HepG2 (cell line): ENCODE measurements at regions not wholly inside any gene's neighbourhood (a gene's known extent, or its start where the extent isn't known, plus 50 kb on each side); places are given as distances from the start of the nearest gene placed in this dataset.

Experiments
- ATAC-seq: fragments of 200-7000 bp; cut with Tn5 transposase; 3 replicates; pipeline ENCODE4 v1.9.1; 2020; ENCODE audit warnings: mild to moderate bottlenecking, moderate library complexity
- BruUV-seq: library from RNA; stranded (reverse); fragments of 400-500 nt; replicated peaks from 2 replicates; lab custom pipeline; 2021; lab: Mats Ljungman, UMichigan
- CTCF ChIA-PET: fragments of 300-600 bp; formaldehyde crosslinking; extraction: SDS; loops from one replicate; lab custom pipeline; 2021; ENCODE audit warnings: low total read pairs, inconsistent platforms, low intra/inter-chr PET ratio; lab: Yijun Ruan, JAX
- POLR2A ChIA-PET: fragments of 350-600 bp; sonication (Branson Sonifier 250); formaldehyde crosslinking; loops from one replicate; lab custom pipeline; 2020; ENCODE audit warnings: antibody characterized with exemption, inconsistent platforms; lab: Yijun Ruan, JAX
- DNase-seq: peaks from one replicate; pipeline ENCODE4 v3.0.0-alpha.2; 2015; ENCODE audit warnings: low spot score
- FAIRE-seq: peaks from 3 replicates; lab custom pipeline; 2011; peaks lifted over from hg19 to GRCh38; lab: Jason Lieb, UNC
- H2AFZ ChIP-seq: one replicate; pipeline ENCODE4 v1.6.1; 2011; ENCODE audit warnings: low read length, inconsistent platforms
- H3K27ac ChIP-seq: fragments of 300-600 bp; 3 replicates; pipeline ENCODE4 v1.8.0; 2011; ENCODE audit warnings: mixed run types, mild to moderate bottlenecking, mixed read lengths, low read length, inconsistent platforms; ENCODE audit not compliant: insufficient read depth; ENCODE audit errors: extremely low read length
- H3K27me3 ChIP-seq, 2 experiments: fragments of 200-600 bp in 1 of 2; 2 replicates in 1 of 2; 3 replicates in 1 of 2; pipeline versions ENCODE4 v1.6.0 to v1.8.0; 2011; ENCODE audit warnings: low read length in 2 of 2, mild to moderate bottlenecking in 2 of 2, moderate library complexity in 2 of 2, inconsistent platforms in 1 of 2; ENCODE audit not compliant: insufficient read depth in 2 of 2, control insufficient read depth in 1 of 2
- H3K36me3 ChIP-seq, 2 experiments: fragments of 200-600 bp in 1 of 2; replicated peaks in 1 of 2; 2 replicates in 1 of 2; 3 replicates in 1 of 2; pipeline versions ENCODE4 v1.5.1 to v1.8.0; 2011; ENCODE audit warnings: low read length in 2 of 2, inconsistent platforms in 1 of 2; ENCODE audit not compliant: insufficient read depth in 2 of 2, control insufficient read depth in 1 of 2
- H3K4me1 ChIP-seq: 2 replicates; pipeline ENCODE4 v1.5.1; 2012; ENCODE audit warnings: low read length, inconsistent platforms; ENCODE audit not compliant: insufficient read depth
- H3K4me2 ChIP-seq: 2 replicates; pipeline ENCODE4 v1.6.0; 2011; ENCODE audit warnings: low read depth, low read length, inconsistent platforms
- H3K4me3 ChIP-seq, 3 experiments: fragments of 200-600 bp in 1 of 3; sonication (generic), shearing (Covaris generic) in 1 of 3; replicated peaks in 1 of 3; 2 replicates each; pipeline ENCODE4 v1.5.1; 2011 to 2016; ENCODE audit warnings: low read length in 3 of 3, inconsistent platforms in 2 of 3, low read depth in 2 of 3, mild to moderate bottlenecking in 2 of 3, control low read depth in 1 of 3, mixed read lengths in 1 of 3; ENCODE audit not compliant: insufficient read depth in 1 of 3
- H3K79me2 ChIP-seq: one replicate; pipeline ENCODE4 v1.6.1; 2011; ENCODE audit warnings: low read length, inconsistent platforms; ENCODE audit not compliant: insufficient read depth
- H3K9ac ChIP-seq: 2 replicates; pipeline ENCODE4 v1.6.0; 2011; ENCODE audit warnings: mild to moderate bottlenecking, low read depth, low read length, inconsistent platforms; ENCODE audit not compliant: insufficient read depth
- H3K9me3 ChIP-seq: 2 replicates; pipeline ENCODE4 v1.5.1; 2012; ENCODE audit warnings: mild to moderate bottlenecking, low read length
- H4K20me1 ChIP-seq: 2 replicates; pipeline ENCODE4 v1.6.0; 2011; ENCODE audit warnings: inconsistent platforms, mild to moderate bottlenecking, low read length, moderate library complexity; ENCODE audit not compliant: insufficient read depth
- CBX5 ChIP-seq: sonication (generic); formaldehyde crosslinking; IDR thresholded peaks from 2 replicates; pipeline ENCODE4 v1.4.0; 2020; ENCODE audit warnings: missing genetic modification reagents, borderline replicate concordance
- CHD4 ChIP-seq: fragments of 200-600 bp; sonication (generic); IDR thresholded peaks from 2 replicates; pipeline ENCODE4 v1.7.0; 2017; ENCODE audit warnings: mild to moderate bottlenecking, low read length, borderline replicate concordance
- ELF4 ChIP-seq: sonication (generic); formaldehyde crosslinking; IDR thresholded peaks from 2 replicates; pipeline ENCODE4 v1.5.0; 2020; ENCODE audit warnings: missing genetic modification reagents, mild to moderate bottlenecking, moderate library complexity, borderline replicate concordance
- NAIF1 ChIP-seq: sonication (generic); formaldehyde crosslinking; IDR thresholded peaks from 2 replicates; pipeline ENCODE4 v1.5.0; 2020; ENCODE audit warnings: mild to moderate bottlenecking, missing genetic modification reagents, borderline replicate concordance
- NFE2L2 ChIP-seq: fragments of 150-350 bp; IDR thresholded peaks from 2 replicates; pipeline ENCODE4 v1.6.1; 2014; ENCODE audit warnings: low read length
- NFYB ChIP-seq: sonication (generic); formaldehyde crosslinking; IDR thresholded peaks from 2 replicates; pipeline ENCODE4 v1.4.0; 2020; ENCODE audit warnings: missing genetic modification reagents
- NR3C1 ChIP-seq: sonication (generic); formaldehyde crosslinking; IDR thresholded peaks from 2 replicates; pipeline ENCODE4 v1.4.0; 2020; ENCODE audit warnings: missing genetic modification reagents
- SMYD3 ChIP-seq: sonication (generic); formaldehyde crosslinking; IDR thresholded peaks from 2 replicates; pipeline ENCODE4 v1.8.1; 2023; ENCODE audit warnings: mild to moderate bottlenecking, missing genetic modification reagents
- TBX2 ChIP-seq: sonication (generic); formaldehyde crosslinking; IDR thresholded peaks from 2 replicates; pipeline ENCODE4 v1.5.0; 2020; ENCODE audit warnings: missing genetic modification reagents, mild to moderate bottlenecking, borderline replicate concordance
- TEF ChIP-seq: sonication (generic); formaldehyde crosslinking; IDR thresholded peaks from 2 replicates; pipeline ENCODE4 v1.5.0; 2020; ENCODE audit warnings: missing genetic modification reagents
- TOPORS ChIP-seq: sonication (generic); formaldehyde crosslinking; IDR thresholded peaks from 2 replicates; pipeline ENCODE4 v1.8.0; 2023; ENCODE audit warnings: mild to moderate bottlenecking, missing genetic modification reagents
- ZMYM2 ChIP-seq: sonication (generic); formaldehyde crosslinking; IDR thresholded peaks from 2 replicates; pipeline ENCODE4 v1.8.0; 2022; ENCODE audit warnings: mild to moderate bottlenecking, missing genetic modification reagents
- ZNF274 ChIP-seq: sonication (generic); formaldehyde crosslinking; IDR thresholded peaks from 2 replicates; pipeline ENCODE4 v1.5.1; 2020; ENCODE audit warnings: mild to moderate bottlenecking, missing genetic modification reagents
- ZNF350 ChIP-seq: sonication (generic); formaldehyde crosslinking; IDR thresholded peaks from 2 replicates; pipeline ENCODE4 v1.4.0; 2020; ENCODE audit warnings: mild to moderate bottlenecking, low read depth, missing genetic modification reagents, borderline replicate concordance
- ZNF556 ChIP-seq: sonication (generic); formaldehyde crosslinking; IDR thresholded peaks from 2 replicates; pipeline ENCODE4 v1.4.0; 2020; ENCODE audit warnings: mild to moderate bottlenecking, missing genetic modification reagents, borderline replicate concordance
- WGBS: methylation state at CpG from one replicate; pipeline ENCODE4 v1.1.6; 2017; ENCODE audit warnings: low lambda C conversion rate; 5-methylcytosine and 5-hydroxymethylcytosine counted together
- in situ Hi-C: cut with HindIII; loops from 2 replicates; pipeline ENCODE4 v1.10.0; 2017; ENCODE audit warnings: low pct_unique_long_range_greater_than_20kb; ENCODE audit not compliant: extremely low pct_ligation_motif_present
- intact Hi-C: fragments of 100-400 bp; cut with micrococcal nuclease; formaldehyde crosslinking; loops from one replicate; pipeline ENCODE4 v1.10.0; 2022; ENCODE audit not compliant: unreplicated experiment
- TF ChIP-seq, protein P1 (sequence below): sonication (generic); formaldehyde crosslinking; IDR thresholded peaks from 2 replicates; pipeline ENCODE4 v1.8.0; 2022; ENCODE audit warnings: mild to moderate bottlenecking, missing genetic modification reagents, moderate library complexity

GRCh38 chr4:98796991-98797390 is 131.9 kb downstream of the EIF4E start:
- ChIA-PET CTCF (no interaction called here), POLR2A (no interaction called here)
- H3K36me3 ChIP-seq: no peaks in the 10 kb centered on the region
- no peaks in the 10 kb centered on the region for H3K27me3 ChIP-seq
- no peaks in the 10 kb centered on the region for H3K4me1 ChIP-seq
- no peak overlapping the region for H3K9ac ChIP-seq
- no peak overlapping the region for H2AFZ ChIP-seq
- intact Hi-C loops (no loop called here), in situ Hi-C loops (no loop called here)
- no peaks in the 10 kb centered on the region for H3K9me3 ChIP-seq
- no peak overlapping the region for H3K4me3 ChIP-seq
- 40% methylated on average over 7 of the region's 7 CpGs for WGBS
- no peak for TF ChIP-seq NFE2L2
- TF ChIP-seq ZNF350: no peak
- H4K20me1 ChIP-seq: no peaks in the 10 kb centered on the region
- no TSS peak for BruUV-seq
- H3K79me2 ChIP-seq: no peaks in the 10 kb centered on the region
- H3K4me2 ChIP-seq: no peak overlapping the region
- DNase-seq: no peak
- no peak overlapping the region for H3K27ac ChIP-seq
- ATAC-seq: no peak
- no peak for FAIRE-seq

GRCh38 chr4:98794565-98795205 is 134.2 kb downstream of the EIF4E start:
- ATAC-seq: no peak
- BruUV-seq: no TSS peak
- TF ChIP-seq ELF4 (CRISPR knock-in tag): no peak
- TF ChIP-seq, protein P1, sequence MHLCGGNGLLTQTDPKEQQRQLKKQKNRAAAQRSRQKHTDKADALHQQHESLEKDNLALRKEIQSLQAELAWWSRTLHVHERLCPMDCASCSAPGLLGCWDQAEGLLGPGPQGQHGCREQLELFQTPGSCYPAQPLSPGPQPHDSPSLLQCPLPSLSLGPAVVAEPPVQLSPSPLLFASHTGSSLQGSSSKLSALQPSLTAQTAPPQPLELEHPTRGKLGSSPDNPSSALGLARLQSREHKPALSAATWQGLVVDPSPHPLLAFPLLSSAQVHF (CRISPR knock-in tag): no peak
- TF ChIP-seq CBX5 (CRISPR knock-in tag): no peak
- no peak for TF ChIP-seq TOPORS (CRISPR knock-in tag)
- no peak for TF ChIP-seq ZNF274
- no peak for TF ChIP-seq NAIF1 (CRISPR knock-in tag)
- no peak for TF ChIP-seq NFYB (CRISPR knock-in tag)
- no peak for TF ChIP-seq TEF (CRISPR knock-in tag)
- no peak for TF ChIP-seq TBX2 (CRISPR knock-in tag)
- no peak for TF ChIP-seq ZNF556 (CRISPR knock-in tag)
- TF ChIP-seq SMYD3 (CRISPR knock-in tag): no peak
- TF ChIP-seq NR3C1 (CRISPR knock-in tag): no peak
- no peak for TF ChIP-seq CHD4
- no peak for TF ChIP-seq ZMYM2 (CRISPR knock-in tag)

More at GRCh38 chr4:98794565-98795205, 134.2 kb downstream of the EIF4E start:
- no peaks in the 10 kb centered on the region for H3K27me3 ChIP-seq
- H3K79me2 ChIP-seq: no peaks in the 10 kb centered on the region
- ChIA-PET CTCF (no interaction called here), POLR2A (no interaction called here)
- H3K9ac ChIP-seq: no peak overlapping the region
- no peaks in the 10 kb centered on the region for H3K4me1 ChIP-seq
- H3K9me3 ChIP-seq: no peaks in the 10 kb centered on the region
- no peaks in the 10 kb centered on the region for H3K36me3 ChIP-seq
- H3K4me2 ChIP-seq: no peak overlapping the region
- intact Hi-C loops: no loop called here
- no peak overlapping the region for H3K27ac ChIP-seq
- H4K20me1 ChIP-seq: no peaks in the 10 kb centered on the region
- no peak overlapping the region for H2AFZ ChIP-seq
- WGBS: 17% methylated on average over 3 of the region's 3 CpGs
- no peak for DNase-seq
- no peak overlapping the region for H3K4me3 ChIP-seq
- in situ Hi-C loops: no loop called here
- FAIRE-seq: no peak
